ENCODE measurements at regions not wholly inside any gene's neighbourhood (a gene's known extent, or its start where the extent isn't known, plus 50 kb on each side); places are given as distances from the start of the nearest gene placed in this dataset.

DNA sequence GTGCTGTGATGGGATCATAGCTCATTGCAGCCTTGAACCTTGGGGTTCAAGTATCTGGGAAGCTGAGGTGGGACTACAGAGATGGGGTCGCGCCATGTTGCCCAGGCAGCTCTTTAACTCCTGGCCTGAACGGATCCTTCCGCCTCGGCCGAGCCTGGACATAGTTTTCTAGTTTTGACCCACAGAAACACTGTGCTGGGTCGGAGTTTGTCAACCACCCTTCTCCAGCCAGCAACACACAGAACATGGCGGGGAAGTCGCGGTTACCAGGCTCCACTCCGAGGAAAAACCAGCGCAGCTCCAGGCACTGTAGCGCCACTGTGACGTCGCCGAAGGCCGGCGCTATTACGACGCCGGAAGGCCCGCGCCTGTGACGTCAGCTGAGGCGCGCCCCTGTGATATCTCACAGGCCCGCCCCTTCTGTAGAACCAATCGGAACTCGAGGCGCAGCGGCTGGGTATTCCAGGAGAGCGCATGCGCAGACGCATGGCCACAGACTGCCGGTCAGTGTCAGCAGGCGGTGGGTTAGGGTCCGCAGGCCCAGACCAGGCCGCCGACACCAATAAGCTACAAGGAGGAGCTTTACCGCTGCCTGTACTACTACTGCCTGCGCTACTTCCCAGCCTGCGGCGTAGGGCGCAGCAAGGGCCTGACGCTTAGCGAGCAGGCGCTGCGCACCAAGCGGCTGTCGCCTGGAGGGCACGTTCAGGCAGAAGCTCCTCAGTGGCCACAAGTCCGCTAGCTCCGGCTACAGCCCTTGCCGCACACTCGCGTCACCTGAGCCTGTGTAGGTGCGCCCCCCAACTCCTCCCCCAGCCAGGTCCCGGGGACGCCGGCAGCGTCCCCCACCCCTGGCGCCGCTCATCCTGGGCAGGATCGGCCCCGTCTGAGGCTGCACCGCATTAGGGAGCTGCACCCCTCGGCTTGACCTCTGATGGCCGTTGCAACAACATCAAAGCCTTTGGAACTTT, 135.2 kb upstream of the KCTD7 start:
- H3K4me3 ChIP-seq, result peak overlapping the region; percentile 75
- DNase-seq (ENCODE audit: low spot score) (peak; percentile 91), ATAC-seq (ENCODE audit: insufficient number of reproducible peaks, low FRiP score, low read depth) (peak; percentile 95)
- no peaks in the 10 kb centered on the region for H3K9me3 ChIP-seq
- peaks cover 4 to 10% of the 10 kb centered on the region in 2 donors for H3K4me1 ChIP-seq (ENCODE audit: control insufficient read depth in 1 of 2, low read depth in 2 of 2)
- TF ChIP-seq, protein P1, sequence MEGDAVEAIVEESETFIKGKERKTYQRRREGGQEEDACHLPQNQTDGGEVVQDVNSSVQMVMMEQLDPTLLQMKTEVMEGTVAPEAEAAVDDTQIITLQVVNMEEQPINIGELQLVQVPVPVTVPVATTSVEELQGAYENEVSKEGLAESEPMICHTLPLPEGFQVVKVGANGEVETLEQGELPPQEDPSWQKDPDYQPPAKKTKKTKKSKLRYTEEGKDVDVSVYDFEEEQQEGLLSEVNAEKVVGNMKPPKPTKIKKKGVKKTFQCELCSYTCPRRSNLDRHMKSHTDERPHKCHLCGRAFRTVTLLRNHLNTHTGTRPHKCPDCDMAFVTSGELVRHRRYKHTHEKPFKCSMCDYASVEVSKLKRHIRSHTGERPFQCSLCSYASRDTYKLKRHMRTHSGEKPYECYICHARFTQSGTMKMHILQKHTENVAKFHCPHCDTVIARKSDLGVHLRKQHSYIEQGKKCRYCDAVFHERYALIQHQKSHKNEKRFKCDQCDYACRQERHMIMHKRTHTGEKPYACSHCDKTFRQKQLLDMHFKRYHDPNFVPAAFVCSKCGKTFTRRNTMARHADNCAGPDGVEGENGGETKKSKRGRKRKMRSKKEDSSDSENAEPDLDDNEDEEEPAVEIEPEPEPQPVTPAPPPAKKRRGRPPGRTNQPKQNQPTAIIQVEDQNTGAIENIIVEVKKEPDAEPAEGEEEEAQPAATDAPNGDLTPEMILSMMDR (IDR thresholded peaks at IDR 0.05), result peak; percentile 50
- peak overlapping the region; percentile 85 to 93 for H3K27ac ChIP-seq
- H3K27me3 ChIP-seq (replicated peaks; ENCODE audit: insufficient read depth), result no peaks in the 10 kb centered on the region
- peaks cover 3% of the 10 kb centered on the region for H3K36me3 ChIP-seq

DNA sequence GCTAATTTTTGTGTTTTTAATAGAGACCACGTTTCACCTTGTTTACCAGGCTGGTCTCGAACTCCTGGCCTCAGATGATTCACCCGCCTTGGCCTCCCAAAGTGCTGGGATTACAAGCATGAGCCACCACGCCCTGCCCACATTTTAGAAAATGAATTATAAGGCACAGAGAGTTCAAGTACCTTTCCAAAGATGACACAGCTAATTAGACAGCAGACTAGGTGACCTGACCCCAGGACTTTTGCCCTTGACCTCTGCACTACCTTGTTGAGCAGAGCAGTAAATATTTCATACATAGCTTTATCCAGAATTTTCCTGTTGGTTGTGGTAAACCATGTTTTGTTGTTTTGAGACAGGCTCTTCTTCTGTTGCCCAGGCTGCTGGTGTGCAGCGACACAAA, 131.3 kb upstream of the KCTD7 start:
- H3K4me1 ChIP-seq (ENCODE audit: control insufficient read depth in 1 of 2, low read depth in 2 of 2), result peaks cover 4 to 7% of the 10 kb centered on the region in 2 donors
- H3K27ac ChIP-seq, result no peak overlapping the region
- no peak for DNase-seq (ENCODE audit: low spot score)
- peaks cover 3% of the 10 kb centered on the region for H3K36me3 ChIP-seq
- no peak for ATAC-seq (ENCODE audit: insufficient number of reproducible peaks, low FRiP score, low read depth)
- no peaks in the 10 kb centered on the region for H3K9me3 ChIP-seq
- H3K4me3 ChIP-seq, result no peak overlapping the region
- TF ChIP-seq, protein P1 (IDR thresholded peaks at IDR 0.05), result no peak
- H3K27me3 ChIP-seq (replicated peaks; ENCODE audit: insufficient read depth), result no peaks in the 10 kb centered on the region

DNA sequence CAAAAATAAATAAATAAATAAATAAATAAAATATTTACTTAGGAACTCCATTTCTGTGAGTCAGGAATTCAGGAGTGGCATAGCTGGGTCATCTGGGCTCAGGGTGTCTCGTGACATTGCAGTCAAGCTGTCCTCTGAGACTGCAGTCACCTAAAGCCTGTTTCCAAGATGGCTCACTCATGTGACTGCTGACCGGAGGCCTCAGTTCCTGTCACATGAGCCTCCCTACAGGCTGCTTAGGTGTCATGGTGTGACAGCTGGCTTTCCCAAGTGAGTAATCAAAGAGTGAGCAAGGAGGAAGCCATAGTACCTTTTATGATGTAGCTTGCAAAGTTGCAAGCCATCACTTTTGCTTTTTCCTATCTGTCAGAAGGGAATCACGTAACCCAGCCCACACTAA, 128.6 kb upstream of the KCTD7 start:
- TF ChIP-seq, protein P1 (IDR thresholded peaks at IDR 0.05), result no peak
- H3K36me3 ChIP-seq, result peaks cover 3% of the 10 kb centered on the region
- no peak for ATAC-seq (ENCODE audit: insufficient number of reproducible peaks, low FRiP score, low read depth)
- H3K4me1 ChIP-seq (ENCODE audit: control insufficient read depth in 1 of 2, low read depth in 2 of 2), result no peaks in the 10 kb centered on the region
- H3K27me3 ChIP-seq (replicated peaks; ENCODE audit: insufficient read depth), result no peaks in the 10 kb centered on the region
- H3K27ac ChIP-seq, result no peak overlapping the region
- H3K4me3 ChIP-seq, result no peak overlapping the region
- no peak for DNase-seq (ENCODE audit: low spot score)
- H3K9me3 ChIP-seq, result no peaks in the 10 kb centered on the region

DNA sequence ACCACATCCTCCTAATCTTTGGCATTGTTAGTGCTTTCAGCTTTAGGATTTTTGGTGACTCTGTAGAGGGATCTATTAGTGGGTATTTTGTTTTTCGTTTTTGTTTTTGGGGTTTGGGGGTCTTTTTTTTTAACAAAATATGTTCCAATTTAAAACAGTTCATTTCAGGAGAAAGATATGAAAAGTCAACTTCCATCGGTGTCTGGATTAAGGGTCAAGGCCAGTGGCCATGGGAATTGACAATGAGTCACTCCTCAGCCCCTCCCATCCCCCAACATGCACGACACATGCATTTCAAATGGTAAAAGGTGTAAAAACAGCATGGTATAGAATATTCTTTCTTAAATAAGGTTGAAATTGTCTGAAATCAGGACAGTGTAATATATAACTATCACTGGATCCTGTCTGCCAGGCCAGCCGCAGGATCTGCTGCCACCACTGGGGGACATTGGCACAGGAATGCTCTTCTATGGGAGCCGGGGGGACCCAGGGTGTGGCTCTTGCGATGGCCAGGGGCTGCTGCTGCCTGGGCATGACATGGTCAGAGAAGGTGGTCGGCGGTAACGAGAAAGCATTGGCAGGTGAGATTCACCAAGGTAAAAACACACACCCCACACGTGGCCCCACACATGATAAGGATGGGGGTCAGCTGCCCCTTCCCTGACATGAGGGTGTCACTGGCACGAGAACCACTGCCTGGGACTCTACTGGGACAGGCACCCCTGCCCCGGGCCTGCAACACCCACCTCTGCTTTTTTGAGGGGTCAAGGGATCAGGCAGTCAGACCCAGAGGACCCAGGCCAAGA, 126.2 kb upstream of the KCTD7 start:
- Histone ChIP-seq H3K4me3 (no peak overlapping the region), H3K9me3 (no peaks in the 10 kb centered on the region), H3K4me1 (ENCODE audit: control insufficient read depth in 1 of 2, low read depth in 2 of 2) (peaks cover 0 to 12% of the 10 kb centered on the region in 2 donors), H3K27ac (no peak overlapping the region), H3K36me3 (no peaks in the 10 kb centered on the region), H3K27me3 (replicated peaks; ENCODE audit: insufficient read depth) (no peaks in the 10 kb centered on the region)
- TF ChIP-seq, protein P1 (IDR thresholded peaks at IDR 0.05), result no peak
- no peak for ATAC-seq (ENCODE audit: insufficient number of reproducible peaks, low FRiP score, low read depth)
- DNase-seq (ENCODE audit: low spot score), result no peak

DNA sequence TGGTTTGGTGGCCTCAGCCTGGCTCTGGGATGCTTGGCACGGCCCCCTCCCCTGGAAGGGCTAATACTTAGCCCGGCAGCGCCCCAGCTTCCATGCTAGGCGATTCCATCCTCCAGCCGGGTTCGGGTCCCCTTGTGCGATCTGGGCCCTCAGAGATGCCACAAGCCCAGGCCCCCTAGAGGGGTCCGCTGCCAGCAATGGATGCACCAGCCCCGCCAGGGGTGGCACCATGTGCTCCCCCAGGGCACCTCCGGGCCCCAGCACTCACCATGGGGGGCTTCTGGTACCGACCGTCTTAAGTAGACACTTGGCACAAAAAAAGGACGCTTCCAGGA, 125.7 kb upstream of the KCTD7 start:
- DNase-seq (ENCODE audit: low spot score), result no peak
- no peak for ATAC-seq (ENCODE audit: insufficient number of reproducible peaks, low FRiP score, low read depth)
- Histone ChIP-seq H3K9me3 (no peaks in the 10 kb centered on the region), H3K27ac (no peak overlapping the region), H3K27me3 (replicated peaks; ENCODE audit: insufficient read depth) (no peaks in the 10 kb centered on the region), H3K4me1 (ENCODE audit: control insufficient read depth in 1 of 2, low read depth in 2 of 2) (peaks cover 0 to 12% of the 10 kb centered on the region in 2 donors), H3K4me3 (no peak overlapping the region), H3K36me3 (no peaks in the 10 kb centered on the region)
- TF ChIP-seq, protein P1 (IDR thresholded peaks at IDR 0.05), result no peak

All from thoracic aorta (tissue), 2 donors.